ENCODE measurements at regions not wholly inside any gene's neighbourhood (a gene's known extent, or its start where the extent isn't known, plus 50 kb on each side); places are given as distances from the start of the nearest gene placed in this dataset.

GRCh38 chr18:24995755-24996154 is 356.2 kb downstream of the ZNF521 start:
- Mint-ChIP-seq H3K9me3 (ENCODE audit: insufficient read depth) (peaks cover 11% of the 10 kb centered on the region), H3K27ac (no peak overlapping the region), H3K4me3 (no peak overlapping the region), H3K4me1 (no peaks in the 10 kb centered on the region), H3K27me3 (peaks cover 2% of the 10 kb centered on the region)
- no peak overlapping the region for H2AFZ ChIP-seq (ENCODE audit: insufficient read depth, low read depth, low read length, poor library complexity, severe bottlenecking)
- H4K20me1 ChIP-seq (ENCODE audit: control insufficient read depth, insufficient read depth, low read length, poor library complexity, severe bottlenecking) = no peaks in the 10 kb centered on the region
- no peak overlapping the region for H3K4me3 ChIP-seq (ENCODE audit: control extremely low read depth in 1 of 5, extremely low read depth in 1 of 5, insufficient read depth in 1 of 5, low read depth in 2 of 5, low read length in 4 of 5)
- ATAC-seq (ENCODE audit: low read depth) (no peak), DNase-seq (no peak)
- peaks cover 0 to 2% (median 0%) of the 10 kb centered on the region in 4 experiments for H3K27me3 ChIP-seq (replicated peaks in 1 of 4; ENCODE audit: control extremely low read depth in 1 of 4, control insufficient read depth in 3 of 4, insufficient read depth in 4 of 4, low read length in 3 of 4)
- no peaks in the 10 kb centered on the region for H3K79me2 ChIP-seq (ENCODE audit: control insufficient read depth, insufficient read depth, low read length)
- no peak overlapping the region for H3K27ac ChIP-seq (ENCODE audit: low read length in 2 of 2)
- no CpG with 5 or more reads among the region's 2 CpGs for WGBS (ENCODE audit: insufficient coverage)
- H3K4me2 ChIP-seq (replicated peaks; ENCODE audit: low read depth, low read length, poor library complexity, severe bottlenecking) = no peak overlapping the region
- intact Hi-C loops (cut with micrococcal nuclease) = no loop called here
- H3K36me3 ChIP-seq (replicated peaks in 1 of 2; ENCODE audit: control extremely low read depth in 1 of 2, control insufficient read depth in 1 of 2, extremely low read depth in 1 of 2, insufficient read depth in 2 of 2, low read length in 1 of 2) = no peaks in the 10 kb centered on the region
- peaks cover 0 to 10% (median 2%) of the 10 kb centered on the region in 3 donors for H3K9me3 ChIP-seq (ENCODE audit: control extremely low read depth in 1 of 3, control insufficient read depth in 2 of 3, insufficient read depth in 1 of 3, low read length in 2 of 3)
- TF ChIP-seq CTCF (IDR thresholded peaks at IDR 0.05) = no peak
- TF ChIP-seq EZH2 (IDR thresholded peaks at IDR 0.05; ENCODE audit: borderline replicate concordance, insufficient read depth, low read depth, low read length, poor library complexity, severe bottlenecking) = no peak
- ChIA-PET CTCF (no interaction called here), POLR2A (no interaction called here)
- no peak overlapping the region for H3K9ac ChIP-seq (ENCODE audit: low read length)
- no peaks in the 10 kb centered on the region for H3K4me1 ChIP-seq (ENCODE audit: control insufficient read depth in 2 of 2, insufficient read depth in 2 of 2, low read length in 2 of 2)

GRCh38 chr18:24999650-25000267 is 352.2 kb downstream of the ZNF521 start:
- no peak for ATAC-seq (ENCODE audit: low read depth)
- TF ChIP-seq CTCF (IDR thresholded peaks at IDR 0.05) = no peak
- no peak for TF ChIP-seq EZH2 (IDR thresholded peaks at IDR 0.05; ENCODE audit: borderline replicate concordance, insufficient read depth, low read depth, low read length, poor library complexity, severe bottlenecking)
- no peaks in the 10 kb centered on the region for H4K20me1 ChIP-seq (ENCODE audit: control insufficient read depth, insufficient read depth, low read length, poor library complexity, severe bottlenecking)
- no peak overlapping the region for H2AFZ ChIP-seq (ENCODE audit: insufficient read depth, low read depth, low read length, poor library complexity, severe bottlenecking)
- no peaks in the 10 kb centered on the region for H3K4me1 ChIP-seq (ENCODE audit: control insufficient read depth in 2 of 2, insufficient read depth in 2 of 2, low read length in 2 of 2)
- ChIA-PET CTCF (no interaction called here), POLR2A (no interaction called here)
- H3K79me2 ChIP-seq (ENCODE audit: control insufficient read depth, insufficient read depth, low read length) = no peaks in the 10 kb centered on the region
- no peak overlapping the region for H3K4me2 ChIP-seq (replicated peaks; ENCODE audit: low read depth, low read length, poor library complexity, severe bottlenecking)
- Mint-ChIP-seq H3K4me3 (no peak overlapping the region), H3K4me1 (peaks cover 10% of the 10 kb centered on the region), H3K27ac (no peak overlapping the region), H3K9me3 (ENCODE audit: insufficient read depth) (peaks cover 13% of the 10 kb centered on the region), H3K27me3 (peaks cover 4% of the 10 kb centered on the region)
- no CpG with 5 or more reads among the region's 3 CpGs for WGBS (ENCODE audit: insufficient coverage)
- DNase-seq = no peak
- peaks cover 0 to 10% (median 2%) of the 10 kb centered on the region in 3 donors for H3K9me3 ChIP-seq (ENCODE audit: control extremely low read depth in 1 of 3, control insufficient read depth in 2 of 3, insufficient read depth in 1 of 3, low read length in 2 of 3)
- intact Hi-C loops (cut with micrococcal nuclease) = no loop called here
- H3K27ac ChIP-seq (ENCODE audit: low read length in 2 of 2) = no peak overlapping the region
- no peaks in the 10 kb centered on the region for H3K36me3 ChIP-seq (replicated peaks in 1 of 2; ENCODE audit: control extremely low read depth in 1 of 2, control insufficient read depth in 1 of 2, extremely low read depth in 1 of 2, insufficient read depth in 2 of 2, low read length in 1 of 2)
- H3K4me3 ChIP-seq (ENCODE audit: control extremely low read depth in 1 of 5, extremely low read depth in 1 of 5, insufficient read depth in 1 of 5, low read depth in 2 of 5, low read length in 4 of 5) = no peak overlapping the region
- peaks cover 0 to 2% (median 0%) of the 10 kb centered on the region in 4 experiments for H3K27me3 ChIP-seq (replicated peaks in 1 of 4; ENCODE audit: control extremely low read depth in 1 of 4, control insufficient read depth in 3 of 4, insufficient read depth in 4 of 4, low read length in 3 of 4)
- H3K9ac ChIP-seq (ENCODE audit: low read length) = no peak overlapping the region

All from B cell (primary cell).